NT2/D1 (cell line): ENCODE measurements at regions not wholly inside any gene's neighbourhood (a gene's known extent, or its start where the extent isn't known, plus 50 kb on each side); places are given as distances from the start of the nearest gene placed in this dataset.

Source experiments
- SUZ12 ChIP-seq: IDR thresholded peaks from 2 replicates; pipeline ENCODE4 v1.6.1; 2011; ENCODE audit not compliant: insufficient read length, insufficient read depth; ENCODE audit errors: extremely low read depth
- ZNF274 ChIP-seq: IDR thresholded peaks from 2 replicates; pipeline ENCODE4 v1.6.1; 2011; ENCODE audit warnings: mild to moderate bottlenecking, low read depth, low read length

GRCh38 chr5:106392766-106393165, 1278.0 kb downstream of the EFNA5 start:
- no peak for TF ChIP-seq SUZ12
- no peak for TF ChIP-seq ZNF274
